ENCODE measurements at regions not wholly inside any gene's neighbourhood (a gene's known extent, or its start where the extent isn't known, plus 50 kb on each side); places are given as distances from the start of the nearest gene placed in this dataset.
"Not testable (repeated sequence)": the region's sequence is repeated elsewhere in the genome, so short reads cannot be mapped to it uniquely, and the experiment has no call there.

- DNase-seq (ENCODE audit: low read depth): no peak
- TF ChIP-seq, protein P1, sequence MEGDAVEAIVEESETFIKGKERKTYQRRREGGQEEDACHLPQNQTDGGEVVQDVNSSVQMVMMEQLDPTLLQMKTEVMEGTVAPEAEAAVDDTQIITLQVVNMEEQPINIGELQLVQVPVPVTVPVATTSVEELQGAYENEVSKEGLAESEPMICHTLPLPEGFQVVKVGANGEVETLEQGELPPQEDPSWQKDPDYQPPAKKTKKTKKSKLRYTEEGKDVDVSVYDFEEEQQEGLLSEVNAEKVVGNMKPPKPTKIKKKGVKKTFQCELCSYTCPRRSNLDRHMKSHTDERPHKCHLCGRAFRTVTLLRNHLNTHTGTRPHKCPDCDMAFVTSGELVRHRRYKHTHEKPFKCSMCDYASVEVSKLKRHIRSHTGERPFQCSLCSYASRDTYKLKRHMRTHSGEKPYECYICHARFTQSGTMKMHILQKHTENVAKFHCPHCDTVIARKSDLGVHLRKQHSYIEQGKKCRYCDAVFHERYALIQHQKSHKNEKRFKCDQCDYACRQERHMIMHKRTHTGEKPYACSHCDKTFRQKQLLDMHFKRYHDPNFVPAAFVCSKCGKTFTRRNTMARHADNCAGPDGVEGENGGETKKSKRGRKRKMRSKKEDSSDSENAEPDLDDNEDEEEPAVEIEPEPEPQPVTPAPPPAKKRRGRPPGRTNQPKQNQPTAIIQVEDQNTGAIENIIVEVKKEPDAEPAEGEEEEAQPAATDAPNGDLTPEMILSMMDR (conservative IDR thresholded peaks at IDR 0.05; ENCODE audit: low read depth, low read length): no peak
- H3K4me3 ChIP-seq (ENCODE audit: low read length): no peak overlapping the region
Measured at GRCh38 chr6:168915242-168915641, 338.4 kb downstream of the THBS2 start.

GRCh38 chr6:168913866-168914469 is 339.7 kb downstream of the THBS2 start:
- TF ChIP-seq, protein P1 (conservative IDR thresholded peaks at IDR 0.05; ENCODE audit: low read depth, low read length): no peak
- no peak for DNase-seq (ENCODE audit: low read depth)
- H3K4me3 ChIP-seq (ENCODE audit: low read length): no peak overlapping the region

DNA sequence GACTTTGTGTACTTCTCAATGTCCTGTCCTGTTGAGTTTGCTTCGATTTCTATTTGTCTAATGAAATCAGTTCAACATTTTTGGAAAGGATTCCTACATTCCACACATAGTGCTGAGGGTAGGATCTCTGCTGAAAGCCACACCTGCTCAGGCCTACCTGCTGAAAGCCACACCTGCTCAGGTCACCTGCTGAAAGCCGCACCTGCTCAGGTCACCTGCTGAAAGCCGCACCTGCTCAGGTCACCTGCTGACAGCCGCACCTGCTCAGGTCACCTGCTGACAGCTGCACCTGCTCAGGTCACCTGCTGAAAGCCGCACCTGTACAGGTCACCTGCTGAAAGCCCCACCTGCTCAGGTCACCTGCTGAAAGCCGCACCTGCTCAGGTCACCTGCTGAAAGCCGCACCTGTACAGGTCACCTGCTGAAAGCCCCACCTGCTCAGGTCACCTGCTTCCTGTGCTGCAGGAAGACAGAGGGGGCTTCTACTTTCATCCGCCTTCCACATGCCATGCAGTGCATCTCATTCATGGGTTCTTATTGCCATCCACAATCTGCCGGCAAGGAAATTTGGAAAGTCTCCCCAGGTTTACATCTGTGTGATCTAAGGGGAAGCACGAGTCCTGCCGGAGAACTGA is 340.3 kb downstream of the THBS2 start:
- not testable (repeated sequence) for DNase-seq (ENCODE audit: low read depth)

DNA sequence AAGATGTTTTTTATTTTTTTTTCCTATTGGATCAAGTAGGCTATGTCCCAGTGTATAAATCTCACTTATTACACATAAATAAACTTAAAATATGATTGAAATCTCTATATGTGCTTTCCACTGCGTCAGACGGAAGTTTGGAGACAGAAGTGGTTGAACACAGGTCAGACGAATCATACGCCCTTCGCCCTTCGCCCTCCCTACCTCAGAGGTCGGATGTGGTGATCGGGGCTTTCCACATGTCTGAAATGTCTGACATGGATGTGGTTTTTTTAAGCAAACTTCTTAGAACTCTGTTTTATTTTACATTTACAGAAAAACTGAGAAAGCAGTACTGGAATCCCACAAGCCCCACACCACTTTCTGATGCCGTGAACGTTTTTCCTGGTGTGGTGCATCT is 344.4 kb downstream of the THBS2 start:
- no peak overlapping the region for H3K4me3 ChIP-seq (ENCODE audit: low read length)
- TF ChIP-seq, protein P1 (conservative IDR thresholded peaks at IDR 0.05; ENCODE audit: low read depth, low read length): no peak
- DNase-seq (ENCODE audit: low read depth): no peak

More for the DNA sequence above, 340.3 kb downstream of the THBS2 start:
- H3K4me3 ChIP-seq (ENCODE audit: low read length): not testable (repeated sequence)

GRCh38 chr6:168908887-168909286 is 344.8 kb downstream of the THBS2 start:
- DNase-seq (ENCODE audit: low read depth): no peak
- no peak overlapping the region for H3K4me3 ChIP-seq (ENCODE audit: low read length)
- TF ChIP-seq, protein P1 (conservative IDR thresholded peaks at IDR 0.05; ENCODE audit: low read depth, low read length): peak; percentile 28

DNA sequence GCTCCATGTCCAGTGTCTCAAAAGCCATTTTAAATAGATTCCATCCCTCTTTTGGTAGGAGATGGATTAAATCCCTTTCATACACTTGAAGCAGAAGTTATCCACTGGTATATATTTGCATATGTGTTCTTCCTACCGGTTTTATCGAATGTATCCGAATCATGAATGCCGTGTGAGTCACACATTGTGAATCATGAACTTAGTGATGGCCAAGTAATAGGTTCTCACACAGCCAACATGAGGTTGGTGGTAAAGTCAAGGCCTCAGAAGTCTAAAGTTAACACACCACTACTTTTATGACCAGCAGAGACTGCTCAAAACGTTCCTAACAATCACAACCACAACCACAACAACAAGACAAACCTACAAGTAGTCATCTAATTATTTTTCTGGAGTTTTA is 345.5 kb downstream of the THBS2 start:
- no peak for DNase-seq (ENCODE audit: low read depth)
- no peak overlapping the region for H3K4me3 ChIP-seq (ENCODE audit: low read length)
- TF ChIP-seq, protein P1 (conservative IDR thresholded peaks at IDR 0.05; ENCODE audit: low read depth, low read length): no peak

DNA sequence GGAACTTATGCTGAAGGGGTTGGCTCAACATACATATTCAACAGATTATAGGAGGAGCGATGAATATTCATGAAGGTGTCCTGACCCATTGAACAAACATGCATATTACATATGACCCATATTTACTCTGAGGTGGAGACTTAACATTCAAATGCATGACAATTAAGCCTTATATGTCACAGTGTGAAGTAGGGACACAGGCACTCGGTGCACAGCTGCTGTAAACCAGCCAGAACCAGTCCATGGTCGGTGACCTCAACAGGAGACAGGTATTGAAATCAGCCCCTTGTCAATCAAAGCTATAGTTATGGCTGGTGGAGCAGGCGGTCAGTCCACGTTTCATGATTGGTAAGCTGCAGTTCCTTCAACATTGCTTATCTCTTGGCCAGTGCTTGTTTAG is 347.3 kb downstream of the THBS2 start:
- no peak for DNase-seq (ENCODE audit: low read depth)
- TF ChIP-seq, protein P1 (conservative IDR thresholded peaks at IDR 0.05; ENCODE audit: low read depth, low read length): no peak
- H3K4me3 ChIP-seq (ENCODE audit: low read length): no peak overlapping the region

Data from retinal pigment epithelial cell (primary cell).